ENCODE measurements at regions not wholly inside any gene's neighbourhood (a gene's known extent, or its start where the extent isn't known, plus 50 kb on each side); places are given as distances from the start of the nearest gene placed in this dataset.

GRCh38 chr3:68007621-68008226 is 353.3 kb upstream of the SUCLG2 start:
- TF ChIP-seq POLR2A (IDR thresholded peaks at IDR 0.05) (no peak), CTCF (IDR thresholded peaks at IDR 0.05) (no peak), POLR2AphosphoS5 (IDR thresholded peaks at IDR 0.05) (no peak), EP300 (IDR thresholded peaks at IDR 0.05) (no peak)
